ENCODE measurements at regions not wholly inside any gene's neighbourhood (a gene's known extent, or its start where the extent isn't known, plus 50 kb on each side); places are given as distances from the start of the nearest gene placed in this dataset.

DNA sequence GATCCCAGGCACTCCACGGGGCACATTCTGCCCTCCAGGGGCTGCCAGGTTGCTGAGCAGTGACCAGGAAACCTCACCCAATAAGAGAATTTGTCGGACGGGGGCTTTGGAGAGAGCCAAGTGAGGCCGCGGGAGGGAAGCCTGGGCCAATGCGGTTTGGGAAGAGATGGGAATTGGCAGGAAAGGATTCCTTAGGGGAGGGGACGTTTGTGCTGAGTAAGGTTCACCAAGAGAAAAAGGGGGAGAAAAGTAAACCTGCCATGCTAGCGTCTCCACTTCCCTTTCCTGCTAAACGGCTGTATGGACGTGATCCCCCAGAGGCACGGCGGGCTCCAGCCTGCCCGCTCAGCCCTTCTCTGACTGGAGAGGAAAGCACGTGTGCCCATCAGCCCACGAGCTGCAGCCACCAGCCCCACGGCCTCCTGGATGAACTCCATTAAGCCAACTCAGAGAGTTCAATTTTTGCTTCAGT, 194.4 kb upstream of the ID2 start:
- WGBS (ENCODE audit: insufficient coverage, low coverage, missing lambda C conversion rate): 3% methylated on average over 16 of the region's 16 CpGs
- Histone ChIP-seq H3K4me3 (no peak overlapping the region), H3K27me3 (ENCODE audit: control insufficient read depth in 2 of 2, insufficient read depth in 2 of 2, low read length in 2 of 2) (peaks cover 43 to 62% of the 10 kb centered on the region in 2 experiments), H3K9ac (ENCODE audit: insufficient read depth in 1 of 2, low read depth in 2 of 2, low read length in 2 of 2) (no peak overlapping the region), H3K79me2 (ENCODE audit: control insufficient read depth, insufficient read depth, low read length) (no peaks in the 10 kb centered on the region), H3K4me1 (replicated peaks in 1 of 2; ENCODE audit: control insufficient read depth in 2 of 2, insufficient read depth in 2 of 2, low read length in 2 of 2) (no peaks in the 10 kb centered on the region), H3K36me3 (ENCODE audit: control insufficient read depth, insufficient read depth, low read length) (no peaks in the 10 kb centered on the region), H3K9me3 (replicated peaks; ENCODE audit: control insufficient read depth, insufficient read depth, low read depth, low read length) (no peaks in the 10 kb centered on the region), H3K27ac (ENCODE audit: extremely low read depth, low read depth, low read length) (no peak overlapping the region), H2AFZ (ENCODE audit: low read depth, low read length) (no peak overlapping the region), H4K20me1 (replicated peaks; ENCODE audit: control insufficient read depth, insufficient read depth, low read length) (no peaks in the 10 kb centered on the region; the same call in 1 of the 2 replicates), H3K9me1 (ENCODE audit: control insufficient read depth, insufficient read depth, low read length) (no peaks in the 10 kb centered on the region), H3K4me2 (ENCODE audit: insufficient read depth, low read length) (no peak overlapping the region)
- intact Hi-C loops (cut with micrococcal nuclease) (no loop called here), in situ Hi-C loops (cut with MboI) (no loop called here)
- FAIRE-seq (no peak), ATAC-seq (no peak), DNase-seq (ENCODE audit: extremely low read depth in 1 of 4, low spot score in 3 of 4) (no peak)
- CTCF ChIA-PET (ENCODE audit: low intra/inter-chr PET ratio): no interaction called here
- BruUV-seq (replicated peaks): no TSS peak
- POLR2A ChIA-PET: interaction anchor here (1.0 kb wide), 1 partner anchor 9 kb away, joined by 3 read pairs; no protein-coding TSS in a partner anchor
- TF ChIP-seq ETS2 (tag; IDR thresholded peaks at IDR 0.05; ENCODE audit: borderline replicate concordance, poor library complexity, severe bottlenecking) (no peak), ZNF780A (CRISPR knock-in tag; IDR thresholded peaks at IDR 0.05) (no peak), ESRRB (CRISPR knock-in tag; IDR thresholded peaks at IDR 0.05; ENCODE audit: borderline replicate concordance) (no peak), ETV5 (CRISPR knock-in tag; IDR thresholded peaks at IDR 0.05; ENCODE audit: low read depth) (no peak), PCBP2 (IDR thresholded peaks at IDR 0.05; ENCODE audit: low read depth, low read length, poor library complexity, severe bottlenecking) (no peak), NFRKB (IDR thresholded peaks at IDR 0.05; ENCODE audit: low read depth) (no peak), ATF1 (CRISPR knock-in tag; IDR thresholded peaks at IDR 0.05) (no peak), ATF1 (tag; IDR thresholded peaks at IDR 0.05) (no peak), KLF16 (IDR thresholded peaks at IDR 0.05) (no peak), TBP (optimal IDR thresholded peaks at IDR 0.05; ENCODE audit: low read depth, low read length) (no peak), JUN (IDR thresholded peaks at IDR 0.05; ENCODE audit: borderline replicate concordance, low read depth, low read length) (no peak), JUN (CRISPR knock-in tag; IDR thresholded peaks at IDR 0.05; ENCODE audit: borderline replicate concordance) (no peak)

Data from K562 (cell line).